Stomach smooth muscle (tissue), 2 donors: ENCODE measurements at regions not wholly inside any gene's neighbourhood (a gene's known extent, or its start where the extent isn't known, plus 50 kb on each side); places are given as distances from the start of the nearest gene placed in this dataset.
"Not testable (repeated sequence)": the region's sequence is repeated elsewhere in the genome, so short reads cannot be mapped to it uniquely, and the experiment has no call there.

Experiments used
- H3K27ac ChIP-seq: one replicate; pipeline ENCODE4 v1.7.0; 2013; ENCODE audit warnings: mild to moderate bottlenecking, low read length, inconsistent platforms
- H3K27me3 ChIP-seq, 2 donors: one replicate each; pipeline ENCODE4 v1.7.0; 2013; ENCODE audit warnings: low read length in 2 of 2; ENCODE audit not compliant: insufficient read depth in 2 of 2, control insufficient read depth in 1 of 2
- H3K36me3 ChIP-seq, 2 donors: one replicate each; pipeline ENCODE4 v1.7.0; 2013; ENCODE audit warnings: low read length in 2 of 2; ENCODE audit not compliant: control insufficient read depth in 2 of 2, insufficient read depth in 2 of 2
- H3K4me1 ChIP-seq: one replicate; pipeline ENCODE4 v1.7.0; 2013; ENCODE audit warnings: low read length; ENCODE audit not compliant: control insufficient read depth, insufficient read depth
- H3K4me3 ChIP-seq, 2 donors: one replicate each; pipeline ENCODE4 v1.7.0; 2013; ENCODE audit warnings: low read length in 2 of 2
- H3K9ac ChIP-seq, 2 donors: one replicate each; pipeline ENCODE4 v1.7.0; 2013; ENCODE audit warnings: low read length in 2 of 2, mild to moderate bottlenecking in 1 of 2
- H3K9me3 ChIP-seq, 2 donors: one replicate each; pipeline ENCODE4 v1.7.0; 2013; ENCODE audit warnings: low read length in 2 of 2; ENCODE audit not compliant: control insufficient read depth in 2 of 2
- donor health status: healthy.
- donor health status: Pancreatic carcinoma.

DNA sequence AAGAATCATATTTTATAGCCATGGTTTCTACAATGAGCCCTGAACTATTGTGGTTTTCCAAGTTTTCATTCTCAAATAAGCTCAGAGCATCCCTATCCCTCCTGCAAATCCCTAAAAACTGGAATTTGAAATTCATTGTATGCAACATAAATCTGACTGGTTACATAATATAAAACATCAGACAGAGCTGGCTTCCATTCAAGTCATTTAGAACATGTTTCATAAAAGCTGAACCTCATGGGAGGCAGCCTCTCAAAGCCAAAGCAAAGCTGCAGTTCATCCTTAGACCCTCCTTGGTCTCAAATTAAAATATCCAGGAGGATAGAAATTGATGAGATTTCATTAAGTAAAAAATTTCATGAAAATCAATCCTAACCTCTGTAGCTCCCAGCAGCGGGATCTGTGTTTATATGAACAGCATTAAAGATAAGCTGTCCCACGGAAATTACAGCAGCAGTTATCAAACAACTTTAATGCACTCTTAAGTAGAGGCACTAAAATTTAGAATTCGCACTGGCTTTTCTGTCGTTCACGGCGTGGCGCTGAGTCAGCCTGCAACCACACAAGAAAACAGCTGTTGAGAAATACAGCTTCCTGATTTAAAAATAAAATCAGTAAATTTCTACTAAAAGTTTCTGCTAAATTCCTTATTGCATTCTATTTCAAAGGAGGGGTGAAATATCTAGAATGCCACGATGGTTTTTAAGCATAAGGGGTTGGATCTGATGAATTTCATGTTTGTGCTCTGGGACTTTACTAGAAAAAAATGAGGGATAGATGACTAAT, 99.9 kb upstream of the TIAM1 start:
- Histone ChIP-seq H3K9me3 (peaks cover 8 to 18% of the 10 kb centered on the region in 2 donors), H3K4me1 (no peaks in the 10 kb centered on the region), H3K27ac (no peak overlapping the region), H3K9ac (no peak overlapping the region), H3K4me3 (no peak overlapping the region), H3K36me3 (no peaks in the 10 kb centered on the region), H3K27me3 (peaks cover 0 to 3% of the 10 kb centered on the region in 2 donors)

DNA sequence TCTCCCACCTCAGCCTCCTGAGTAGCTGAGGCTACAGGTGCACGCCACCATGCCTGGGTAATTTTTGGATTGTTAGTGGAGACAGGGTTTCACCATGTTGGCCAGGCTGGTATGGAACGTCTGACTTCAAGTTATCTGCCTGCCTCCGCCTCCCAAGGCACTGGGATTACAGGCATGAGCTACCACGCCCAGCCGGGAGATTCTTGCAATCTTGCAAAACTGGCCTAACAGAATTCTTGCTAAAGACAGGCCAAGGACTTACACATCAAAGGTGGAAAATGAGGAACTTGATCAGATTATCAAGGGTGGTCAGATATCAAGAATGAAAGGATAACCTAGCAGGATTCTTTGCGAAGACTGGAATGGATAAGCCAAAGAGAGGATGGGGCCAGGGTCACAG, 98.3 kb upstream of the TIAM1 start:
- Histone ChIP-seq H3K36me3 (no peaks in the 10 kb centered on the region), H3K4me1 (no peaks in the 10 kb centered on the region), H3K9me3 (peaks cover 8 to 18% of the 10 kb centered on the region in 2 donors), H3K27ac (no peak overlapping the region), H3K4me3 (no peak overlapping the region), H3K27me3 (peaks cover 0 to 3% of the 10 kb centered on the region in 2 donors), H3K9ac (no peak overlapping the region)

DNA sequence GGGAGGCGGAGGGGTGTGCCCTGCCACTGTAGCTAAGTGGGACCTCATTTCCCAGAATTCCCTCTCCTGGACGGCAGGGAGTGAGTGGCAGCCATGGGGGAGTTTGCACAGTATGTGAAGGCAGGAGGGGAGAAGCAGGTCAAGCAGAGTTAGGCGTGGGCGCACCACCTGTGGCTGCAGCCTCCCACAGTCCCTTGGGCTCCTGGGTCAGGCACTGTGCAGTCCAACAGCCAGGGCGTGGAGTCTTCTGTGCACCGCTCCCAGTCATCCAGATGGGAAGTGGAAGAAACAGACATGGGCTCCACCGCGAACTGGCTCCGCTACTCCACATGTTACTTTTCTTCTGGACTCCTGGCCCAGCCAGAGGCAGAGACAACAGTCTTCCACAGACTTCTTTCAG, 85.4 kb upstream of the TIAM1 start:
- Histone ChIP-seq H3K27ac (no peak overlapping the region), H3K9me3 (peaks cover 0 to 2% of the 10 kb centered on the region in 2 donors), H3K9ac (no peak overlapping the region), H3K4me3 (no peak overlapping the region), H3K4me1 (peaks cover 5% of the 10 kb centered on the region), H3K36me3 (no peaks in the 10 kb centered on the region), H3K27me3 (no peaks in the 10 kb centered on the region)

DNA sequence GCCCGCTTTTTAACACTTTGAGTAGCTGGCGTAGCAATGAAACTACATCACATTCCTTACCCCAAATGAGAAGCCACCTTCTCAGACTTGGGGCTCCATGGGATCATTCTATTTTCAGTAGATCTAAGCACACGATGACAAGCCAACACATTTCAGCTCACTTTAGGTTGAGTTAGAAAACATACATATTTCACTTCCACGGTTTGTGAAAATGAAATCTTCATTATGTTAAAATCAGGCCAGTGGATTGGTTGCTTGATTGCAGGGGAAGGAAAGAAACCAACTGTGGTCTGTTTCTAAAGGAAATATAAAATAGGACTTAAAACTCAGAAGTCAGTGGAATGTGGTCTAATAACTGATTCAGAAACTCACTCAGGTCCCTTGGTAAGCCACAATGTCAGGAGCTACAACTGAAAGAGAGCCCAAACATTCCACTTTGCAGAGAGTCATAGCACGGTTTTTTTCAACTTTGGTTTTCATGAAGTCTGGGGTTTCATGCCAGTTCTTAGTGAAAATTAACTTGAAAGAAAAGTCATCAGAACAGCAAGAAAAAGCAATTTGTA, 82.3 kb upstream of the TIAM1 start:
- H3K27ac ChIP-seq = no peak overlapping the region
- H3K36me3 ChIP-seq = no peaks in the 10 kb centered on the region

DNA sequence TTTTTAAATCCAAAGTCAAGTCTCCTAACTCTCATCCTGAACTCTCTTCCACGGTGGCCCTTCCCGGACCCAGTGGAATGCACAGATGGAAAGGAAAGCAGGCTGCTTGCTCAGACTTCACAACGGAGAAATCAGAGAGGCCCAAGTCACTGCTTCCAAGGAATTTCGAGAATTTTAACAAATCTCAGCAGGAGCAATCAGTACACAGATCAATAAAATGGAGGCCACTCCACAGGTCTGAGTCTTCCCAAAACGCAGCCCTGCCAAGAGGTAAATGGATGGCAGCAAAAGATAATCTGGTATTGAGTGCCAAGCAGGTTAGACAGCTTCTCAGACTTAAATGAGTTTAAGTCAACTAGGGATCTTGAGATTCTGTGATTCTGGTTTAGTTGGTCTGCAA, 81.1 kb upstream of the TIAM1 start:
- no peaks in the 10 kb centered on the region for H3K36me3 ChIP-seq
- no peak overlapping the region for H3K4me3 ChIP-seq
- no peak overlapping the region for H3K9ac ChIP-seq
- no peak overlapping the region for H3K27ac ChIP-seq
- peaks cover 8% of the 10 kb centered on the region for H3K4me1 ChIP-seq
- H3K27me3 ChIP-seq = no peaks in the 10 kb centered on the region
- H3K9me3 ChIP-seq = no peaks in the 10 kb centered on the region

More for the DNA sequence above, 82.3 kb upstream of the TIAM1 start:
- Histone ChIP-seq H3K4me3 (no peak overlapping the region), H3K9ac (no peak overlapping the region), H3K9me3 (no peaks in the 10 kb centered on the region), H3K4me1 (peaks cover 8% of the 10 kb centered on the region), H3K27me3 (no peaks in the 10 kb centered on the region)

DNA sequence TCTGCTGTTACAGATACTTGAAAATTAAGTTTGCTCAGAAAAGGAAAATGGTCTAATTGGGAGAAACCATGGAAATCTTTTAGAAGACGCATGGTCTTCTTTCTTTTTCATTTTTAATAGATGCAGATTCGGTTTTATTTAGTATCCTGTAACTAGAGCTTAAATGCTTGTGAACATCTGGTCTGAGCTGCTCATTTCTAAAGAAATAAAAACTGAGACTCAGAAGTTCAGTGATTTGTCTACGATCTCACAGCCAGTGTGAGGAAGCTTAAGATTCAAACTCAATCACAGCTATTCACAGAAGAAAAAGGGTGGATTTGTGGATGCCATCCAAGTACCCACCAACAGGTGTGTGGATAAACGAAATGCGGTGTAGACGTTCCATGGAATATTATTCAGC, 80.0 kb upstream of the TIAM1 start:
- Histone ChIP-seq H3K9me3 (no peaks in the 10 kb centered on the region), H3K36me3 (no peaks in the 10 kb centered on the region), H3K27ac (no peak overlapping the region), H3K4me3 (no peak overlapping the region), H3K9ac (no peak overlapping the region), H3K4me1 (peaks cover 8% of the 10 kb centered on the region), H3K27me3 (no peaks in the 10 kb centered on the region)

DNA sequence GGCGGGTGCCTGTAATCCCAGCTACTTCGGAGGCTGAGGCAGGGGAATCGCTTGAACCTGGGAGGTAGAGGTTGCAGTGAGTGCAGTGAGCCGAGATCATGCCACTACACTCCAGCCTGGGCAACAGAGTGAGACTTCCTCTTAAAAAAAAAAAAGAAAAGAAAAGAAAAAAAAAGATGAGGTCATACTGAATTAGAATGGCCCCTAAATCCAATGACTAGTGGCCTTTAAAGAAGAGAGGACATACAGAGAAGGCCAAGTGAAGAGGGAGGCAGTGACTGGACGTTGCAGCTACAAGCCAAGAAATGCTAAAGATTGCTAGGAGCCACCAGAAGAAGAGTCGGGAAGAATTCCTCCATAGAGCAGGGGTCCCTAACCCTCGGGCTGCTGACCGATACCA, 76.9 kb upstream of the TIAM1 start:
- Histone ChIP-seq H3K27ac (no peak overlapping the region), H3K4me3 (no peak overlapping the region)

DNA sequence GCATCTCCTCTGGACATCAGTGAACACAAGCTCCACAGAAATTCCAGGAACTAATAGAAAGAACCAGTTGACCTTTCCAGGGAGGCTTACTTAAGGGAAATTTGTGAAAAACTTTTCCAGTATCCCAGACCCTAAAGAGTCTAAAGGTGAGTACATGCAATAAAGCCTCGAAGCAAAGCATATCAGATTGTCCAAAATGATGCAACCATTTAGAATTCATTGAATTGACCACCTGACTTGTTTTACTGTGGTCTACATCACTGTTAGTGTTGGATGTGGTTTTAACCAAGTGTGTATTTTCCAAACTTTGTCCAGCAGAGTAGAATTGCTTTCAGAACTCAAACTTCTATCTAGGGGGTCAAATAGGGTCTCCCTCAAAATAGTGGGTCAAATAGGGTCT, 76.3 kb upstream of the TIAM1 start:
- H3K27ac ChIP-seq = no peak overlapping the region
- no peak overlapping the region for H3K4me3 ChIP-seq
- no peaks in the 10 kb centered on the region for H3K36me3 ChIP-seq
- peaks cover 8% of the 10 kb centered on the region for H3K4me1 ChIP-seq
- H3K9ac ChIP-seq = no peak overlapping the region
- no peaks in the 10 kb centered on the region for H3K9me3 ChIP-seq
- no peaks in the 10 kb centered on the region for H3K27me3 ChIP-seq

More for the DNA sequence above, 76.9 kb upstream of the TIAM1 start:
- no peaks in the 10 kb centered on the region for H3K36me3 ChIP-seq
- H3K9me3 ChIP-seq = no peaks in the 10 kb centered on the region
- H3K27me3 ChIP-seq = no peaks in the 10 kb centered on the region
- no peak overlapping the region for H3K9ac ChIP-seq
- peaks cover 8% of the 10 kb centered on the region for H3K4me1 ChIP-seq

DNA sequence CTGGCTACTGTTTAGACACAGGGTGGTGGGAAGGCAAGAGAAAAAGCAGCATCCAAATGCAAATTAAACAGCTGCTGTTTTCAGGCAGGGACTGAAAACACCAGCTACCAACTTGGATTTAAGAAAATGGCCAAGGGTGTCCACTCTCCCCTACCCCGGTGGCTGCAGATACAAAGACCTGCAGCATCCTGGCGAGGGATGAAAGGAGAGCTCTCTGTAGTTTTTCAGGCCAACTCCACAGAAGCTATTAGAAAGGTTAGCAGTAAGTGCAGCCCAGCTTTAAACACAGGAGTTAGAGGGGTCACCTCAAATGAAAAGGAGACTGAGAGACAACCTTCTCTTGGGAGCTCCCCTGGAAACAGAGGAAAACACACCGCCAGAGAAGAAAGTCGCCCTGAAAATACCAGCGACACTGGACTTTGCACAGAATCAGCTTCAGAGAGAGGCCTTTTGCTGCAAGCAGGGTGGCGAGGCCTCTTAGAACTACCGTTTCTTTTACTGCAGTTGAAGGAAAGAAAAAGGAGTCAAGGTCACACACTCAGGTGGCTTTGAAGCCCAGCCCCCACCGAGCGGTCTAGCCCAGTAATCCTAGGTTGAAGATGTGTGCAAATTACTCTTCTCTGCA, 74.4 kb upstream of the TIAM1 start:
- Histone ChIP-seq H3K9me3 (no peaks in the 10 kb centered on the region), H3K4me3 (no peak overlapping the region), H3K27me3 (no peaks in the 10 kb centered on the region), H3K4me1 (no peaks in the 10 kb centered on the region), H3K36me3 (no peaks in the 10 kb centered on the region), H3K27ac (no peak overlapping the region), H3K9ac (no peak overlapping the region)

DNA sequence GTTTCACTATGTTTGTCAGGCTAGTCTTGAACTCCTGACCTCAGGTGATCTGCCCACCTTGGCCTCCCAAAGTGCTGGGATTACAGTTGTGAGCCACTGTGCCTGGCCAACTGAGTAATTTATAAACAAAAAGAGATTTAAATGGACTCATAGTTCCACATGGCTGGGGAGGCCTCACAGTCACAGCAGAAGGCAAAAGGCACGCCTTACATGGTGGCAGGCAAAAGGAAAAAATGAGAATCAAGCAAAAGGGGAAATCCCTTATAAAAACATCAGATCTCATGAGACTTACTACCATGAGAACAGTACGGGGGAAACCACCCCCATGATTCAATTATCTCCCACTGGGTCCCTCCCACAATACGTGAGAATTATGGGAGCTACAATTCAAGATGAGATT, 73.2 kb upstream of the TIAM1 start:
- H3K36me3 ChIP-seq, H3K27ac ChIP-seq, H3K9ac ChIP-seq, H3K4me3 ChIP-seq, H3K9me3 ChIP-seq, H3K27me3 ChIP-seq, H3K4me1 ChIP-seq: not testable (repeated sequence)

DNA sequence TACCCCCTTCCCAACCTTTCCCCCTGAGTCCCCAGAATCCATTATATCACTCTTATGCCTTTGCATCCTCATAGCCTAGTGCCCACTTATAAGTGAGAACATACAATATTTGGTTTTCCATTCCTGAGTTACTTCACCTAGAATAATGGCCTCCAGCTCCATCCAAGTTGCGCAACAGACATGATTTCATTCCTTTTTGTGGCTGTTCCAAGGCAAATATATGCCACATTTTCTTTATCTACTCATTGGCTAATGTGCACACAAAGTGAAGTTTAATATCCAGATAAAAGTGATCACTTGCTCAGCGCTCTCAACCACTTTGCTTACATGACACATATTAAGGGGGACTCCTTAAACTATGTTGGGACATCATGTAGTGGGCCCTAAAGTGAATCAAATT, 72.4 kb upstream of the TIAM1 start:
- H3K9me3 ChIP-seq = no peaks in the 10 kb centered on the region
- H3K9ac ChIP-seq = no peak overlapping the region
- H3K27ac ChIP-seq = no peak overlapping the region
- H3K27me3 ChIP-seq = no peaks in the 10 kb centered on the region
- H3K4me3 ChIP-seq = no peak overlapping the region
- no peaks in the 10 kb centered on the region for H3K4me1 ChIP-seq
- H3K36me3 ChIP-seq = no peaks in the 10 kb centered on the region
